Fibroblast of pulmonary artery (primary cell): ENCODE measurements at regions not wholly inside any gene's neighbourhood (a gene's known extent, or its start where the extent isn't known, plus 50 kb on each side); places are given as distances from the start of the nearest gene placed in this dataset.
"Not testable (repeated sequence)": the region's sequence is repeated elsewhere in the genome, so short reads cannot be mapped to it uniquely, and the experiment has no call there.

Experiments
- DNase-seq: peaks from one replicate; pipeline ENCODE4 v3.0.0-alpha.2; 2010; ENCODE audit warnings: low read depth
- H3K4me3 ChIP-seq: replicated peaks from 2 replicates; pipeline ENCODE4 v1.5.1; 2011; ENCODE audit warnings: low read depth, mild to moderate bottlenecking, control low read depth, low read length, moderate library complexity
- TF ChIP-seq, protein P1 (sequence below): IDR thresholded peaks from 2 replicates; pipeline ENCODE4 v1.5.1; 2011; ENCODE audit warnings: mild to moderate bottlenecking, control low read depth, low read length, inconsistent platforms; ENCODE audit errors: missing control alignments

DNA sequence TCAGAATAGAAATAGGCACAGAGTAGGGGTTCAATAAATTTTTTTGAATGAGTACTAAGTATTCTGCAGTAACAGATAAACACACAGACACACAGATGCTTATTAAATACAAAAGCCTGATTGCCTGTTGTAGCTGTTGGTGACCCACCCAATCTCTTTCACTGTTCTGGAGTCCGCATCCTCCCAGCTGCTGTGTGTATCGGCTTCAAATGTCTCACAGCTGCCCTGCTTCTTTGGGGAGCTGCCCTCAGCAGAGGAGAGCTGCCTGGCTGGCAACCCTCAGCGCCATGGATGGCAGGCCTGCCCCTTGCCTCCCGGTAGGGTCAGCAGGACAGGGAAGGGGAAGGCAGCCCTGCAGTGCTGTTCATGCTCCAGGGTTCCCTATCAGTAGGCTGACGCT is 50.5 kb upstream of the PRNP start:
- H3K4me3 ChIP-seq = no peak overlapping the region
- DNase-seq = no peak

DNA sequence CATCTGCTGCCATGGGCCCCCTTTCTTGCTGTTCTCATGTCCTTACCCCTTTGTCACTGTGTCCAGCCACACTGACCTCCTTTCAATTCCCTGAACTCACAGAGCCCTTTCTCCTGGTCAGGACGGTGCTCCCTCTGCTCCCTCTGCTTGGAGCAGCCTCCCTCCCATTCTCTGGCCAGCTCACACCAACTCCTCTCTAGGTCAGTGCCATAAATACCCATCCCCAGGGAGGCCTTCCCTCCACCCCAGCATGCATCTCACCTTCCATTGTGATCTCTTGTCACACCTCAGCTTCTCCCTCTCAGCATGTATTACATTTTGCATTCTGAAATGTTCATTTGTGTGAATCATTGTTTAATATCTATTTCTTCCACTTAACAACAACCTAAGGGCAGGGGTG is 50.9 kb upstream of the PRNP start:
- TF ChIP-seq, protein P1, sequence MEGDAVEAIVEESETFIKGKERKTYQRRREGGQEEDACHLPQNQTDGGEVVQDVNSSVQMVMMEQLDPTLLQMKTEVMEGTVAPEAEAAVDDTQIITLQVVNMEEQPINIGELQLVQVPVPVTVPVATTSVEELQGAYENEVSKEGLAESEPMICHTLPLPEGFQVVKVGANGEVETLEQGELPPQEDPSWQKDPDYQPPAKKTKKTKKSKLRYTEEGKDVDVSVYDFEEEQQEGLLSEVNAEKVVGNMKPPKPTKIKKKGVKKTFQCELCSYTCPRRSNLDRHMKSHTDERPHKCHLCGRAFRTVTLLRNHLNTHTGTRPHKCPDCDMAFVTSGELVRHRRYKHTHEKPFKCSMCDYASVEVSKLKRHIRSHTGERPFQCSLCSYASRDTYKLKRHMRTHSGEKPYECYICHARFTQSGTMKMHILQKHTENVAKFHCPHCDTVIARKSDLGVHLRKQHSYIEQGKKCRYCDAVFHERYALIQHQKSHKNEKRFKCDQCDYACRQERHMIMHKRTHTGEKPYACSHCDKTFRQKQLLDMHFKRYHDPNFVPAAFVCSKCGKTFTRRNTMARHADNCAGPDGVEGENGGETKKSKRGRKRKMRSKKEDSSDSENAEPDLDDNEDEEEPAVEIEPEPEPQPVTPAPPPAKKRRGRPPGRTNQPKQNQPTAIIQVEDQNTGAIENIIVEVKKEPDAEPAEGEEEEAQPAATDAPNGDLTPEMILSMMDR = no peak
- no peak for DNase-seq
- no peak overlapping the region for H3K4me3 ChIP-seq

More for the DNA sequence above, 50.5 kb upstream of the PRNP start:
- TF ChIP-seq, protein P1 = no peak

DNA sequence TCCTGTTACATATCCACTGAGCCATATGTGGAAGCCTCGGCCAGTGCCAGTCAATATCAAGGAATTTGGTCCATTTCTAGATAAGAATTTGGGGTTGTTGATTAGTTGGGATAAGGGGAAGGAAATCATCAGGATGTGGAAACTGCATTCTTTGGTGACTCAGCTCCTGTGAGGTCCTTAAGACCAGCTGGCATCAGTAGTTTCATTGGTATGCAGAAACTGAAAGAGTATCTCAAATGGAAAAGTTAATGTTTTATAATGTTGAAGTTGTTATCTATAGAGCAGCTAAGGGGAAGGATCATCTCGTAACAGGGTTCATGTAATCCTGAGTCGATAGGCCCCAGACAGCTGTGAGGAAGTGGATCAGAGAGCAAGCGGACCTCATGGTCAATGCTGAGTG is 52.5 kb upstream of the PRNP start:
- DNase-seq = peak; percentile 84
- H3K4me3 ChIP-seq = no peak overlapping the region
- TF ChIP-seq, protein P1 = no peak

DNA sequence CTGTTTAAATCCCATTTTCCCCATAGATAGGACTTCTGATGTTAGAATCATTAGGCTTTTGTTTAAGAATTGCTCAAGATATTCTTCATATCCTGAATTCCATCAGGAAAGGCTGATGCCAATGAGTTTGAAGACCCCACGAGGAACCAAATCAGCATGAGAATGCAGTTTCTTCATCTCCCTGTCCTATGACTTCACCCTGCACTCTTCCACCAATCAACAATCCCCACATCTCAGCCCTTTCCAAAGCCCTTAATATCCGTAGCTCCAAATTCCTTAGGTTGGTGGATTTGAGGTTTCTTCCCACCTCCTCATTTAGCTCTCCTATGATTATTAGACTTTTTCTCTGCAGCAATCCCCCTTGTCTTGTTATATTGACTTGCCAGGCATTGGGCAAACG is 52.9 kb upstream of the PRNP start:
- DNase-seq = peak; percentile 47
- TF ChIP-seq, protein P1 = no peak
- H3K4me3 ChIP-seq = no peak overlapping the region

DNA sequence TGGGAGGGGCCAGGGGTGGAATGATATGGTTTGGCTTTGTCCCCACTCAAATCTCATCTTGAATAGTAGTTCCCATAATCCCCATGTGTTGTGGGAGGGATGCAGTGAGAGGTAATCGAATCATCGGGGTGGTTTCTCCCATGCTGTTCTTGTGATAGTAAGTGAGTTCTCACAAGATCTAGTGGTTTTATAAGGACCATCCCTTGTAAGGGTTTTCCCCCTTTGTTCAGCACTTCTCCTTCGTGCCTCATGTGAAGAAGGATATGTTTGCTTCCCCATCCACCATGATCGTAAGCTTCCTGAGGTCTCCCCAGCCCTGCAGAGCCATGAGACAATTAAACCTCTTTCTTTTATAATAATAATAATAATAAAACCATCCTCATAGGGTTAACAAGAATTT is 53.4 kb upstream of the PRNP start:
- no peak for DNase-seq
- no peak overlapping the region for H3K4me3 ChIP-seq
- TF ChIP-seq, protein P1 = no peak

DNA sequence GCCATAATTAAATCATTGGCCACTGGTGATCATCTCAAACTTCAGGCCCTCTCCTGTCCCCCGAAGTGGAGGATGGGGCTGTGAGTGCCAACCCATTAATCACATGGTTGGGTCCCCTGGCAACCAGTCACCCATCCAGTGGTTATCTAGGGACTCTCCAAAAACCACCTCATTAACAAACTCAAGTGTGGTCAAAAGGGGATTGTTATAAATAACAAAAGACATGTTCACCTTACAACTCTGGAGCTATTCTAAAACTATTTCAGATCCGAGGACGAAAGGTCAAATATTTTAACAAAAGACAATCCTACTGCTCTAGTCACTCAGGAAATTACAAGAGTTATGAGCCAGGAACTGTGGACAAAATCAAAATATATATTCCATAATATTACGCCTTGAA is 60.0 kb upstream of the PRNP start:
- TF ChIP-seq, protein P1 = no peak
- no peak overlapping the region for H3K4me3 ChIP-seq
- no peak for DNase-seq

DNA sequence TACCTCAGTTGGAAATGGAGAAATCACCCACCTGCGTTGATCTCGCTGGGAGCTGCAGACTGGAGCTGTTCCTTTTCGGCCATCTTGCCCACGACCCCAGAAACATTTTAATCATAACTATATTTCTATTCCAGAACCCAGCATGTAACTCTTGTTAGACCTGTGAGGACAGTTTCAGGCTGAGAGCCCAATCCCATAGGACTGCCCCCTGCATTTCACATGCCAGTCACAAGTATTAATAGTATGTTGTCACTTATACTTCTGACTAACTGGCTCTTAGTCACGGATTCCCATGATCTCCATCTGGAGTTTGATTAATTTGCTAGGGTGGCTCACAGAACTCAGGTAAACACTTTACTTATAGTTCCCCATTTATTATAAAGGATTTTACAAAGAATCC is 60.6 kb upstream of the PRNP start:
- H3K4me3 ChIP-seq = no peak overlapping the region
- TF ChIP-seq, protein P1 = no peak
- DNase-seq = no peak

DNA sequence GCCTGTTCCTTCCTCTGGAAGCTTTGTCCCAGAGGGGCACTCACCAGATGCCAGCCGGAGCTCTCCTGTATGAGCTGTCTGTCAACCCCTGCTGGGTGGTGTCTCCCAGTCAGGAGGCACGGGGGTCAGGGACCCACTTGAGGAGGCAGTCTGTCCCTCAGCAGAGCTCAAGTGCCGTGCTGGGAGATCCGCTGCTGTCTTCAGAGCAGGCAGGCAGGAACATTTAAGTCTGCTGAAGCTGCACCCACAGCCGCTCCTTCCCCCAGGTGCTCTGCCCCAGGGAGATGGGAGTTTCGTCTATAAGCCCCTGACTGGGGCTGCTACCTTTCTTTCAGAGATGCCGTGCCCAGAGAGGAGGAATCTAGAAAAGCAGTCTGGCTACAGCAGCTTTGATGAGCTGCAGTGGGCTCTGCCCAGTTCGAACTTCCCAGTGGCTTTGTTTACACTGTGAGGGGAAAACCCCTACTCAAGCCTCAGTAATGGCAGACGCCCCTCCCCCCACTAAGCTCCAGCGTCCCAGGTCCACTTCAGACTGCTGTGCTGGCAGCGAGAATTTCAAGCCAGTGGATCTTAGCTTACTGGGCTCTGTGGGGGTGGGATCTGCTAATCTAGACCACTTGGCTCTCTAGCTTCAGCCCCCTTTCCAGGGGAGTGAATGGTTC is 61.5 kb upstream of the PRNP start:
- H3K4me3 ChIP-seq, DNase-seq: not testable (repeated sequence)

DNA sequence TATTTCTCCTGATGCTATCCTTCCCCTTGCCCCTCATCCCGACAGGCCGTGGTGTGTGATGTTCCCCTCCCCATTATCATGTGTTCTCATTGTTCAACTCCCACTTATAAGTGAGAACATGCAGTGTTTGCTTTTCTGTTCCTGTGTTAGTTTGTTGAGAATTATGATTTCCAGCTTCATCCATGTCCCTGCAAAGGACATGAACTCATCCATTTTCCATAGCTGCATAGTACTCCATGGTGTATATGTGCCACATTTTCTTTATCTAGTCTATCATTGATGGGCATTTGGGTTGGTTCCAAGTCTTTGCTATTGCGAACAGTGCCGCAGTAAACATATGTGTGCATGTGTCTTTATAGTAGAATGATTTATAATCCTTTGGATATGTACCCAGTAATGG is 67.1 kb upstream of the PRNP start:
- H3K4me3 ChIP-seq, DNase-seq: not testable (repeated sequence)
